SU-DHL-6 (cell line): ENCODE measurements at regions not wholly inside any gene's neighbourhood (a gene's known extent, or its start where the extent isn't known, plus 50 kb on each side); places are given as distances from the start of the nearest gene placed in this dataset.

ENCODE experiments used
- H2AFZ ChIP-seq: fragments of 200-600 bp; sonication (generic); 2 replicates; pipeline ENCODE4 v1.6.1; 2014; ENCODE audit warnings: low read depth, mild to moderate bottlenecking, moderate library complexity, mixed read lengths, antibody characterized with exemption, low read length; ENCODE audit not compliant: severe bottlenecking
- H3F3A ChIP-seq: fragments of 200-600 bp; shearing (Covaris generic); 2 replicates; pipeline ENCODE4 v1.6.0; 2016; ENCODE audit warnings: antibody characterized with exemption, mild to moderate bottlenecking; ENCODE audit not compliant: insufficient read depth
- H3K27ac ChIP-seq: fragments of 200-600 bp; sonication (generic); 2 replicates; pipeline ENCODE4 v1.5.1; 2016; ENCODE audit warnings: low read depth, mild to moderate bottlenecking, low read length, moderate library complexity, mixed read lengths
- H3K27me3 ChIP-seq: fragments of 200-600 bp; sonication (generic), shearing (Covaris generic); 2 replicates; pipeline ENCODE4 v1.6.0; 2014; ENCODE audit warnings: mild to moderate bottlenecking, low read length
- H3K36me3 ChIP-seq: fragments of 200-600 bp; sonication (generic); 2 replicates; pipeline ENCODE4 v1.6.1; 2014; ENCODE audit warnings: mild to moderate bottlenecking, low read length, mixed read lengths
- H3K4me2 ChIP-seq: fragments of 300-600, 200-600 bp; shearing (Covaris generic), sonication (generic); 2 replicates; pipeline ENCODE4 v1.6.0; 2014; ENCODE audit warnings: low read length, low read depth, mild to moderate bottlenecking; ENCODE audit not compliant: poor library complexity, severe bottlenecking
- H3K4me3 ChIP-seq: fragments of 200-600 bp; sonication (generic); 2 replicates; pipeline ENCODE4 v1.5.1; 2014; ENCODE audit warnings: antibody characterized with exemption, low read length, mild to moderate bottlenecking, mixed read lengths; ENCODE audit not compliant: insufficient read depth, poor library complexity, severe bottlenecking
- H3K79me2 ChIP-seq: fragments of 200-600 bp; sonication (generic); 2 replicates; pipeline ENCODE4 v1.6.1; 2014; ENCODE audit warnings: mild to moderate bottlenecking, low read length, moderate library complexity; ENCODE audit not compliant: insufficient read depth
- H3K9ac ChIP-seq: fragments of 200-600 bp; sonication (generic); 2 replicates; pipeline ENCODE4 v1.7.0; 2014; ENCODE audit warnings: mild to moderate bottlenecking, low read length
- H3K9me2 ChIP-seq: fragments of 200-600 bp; sonication (generic); replicated peaks from 2 replicates; pipeline ENCODE4 v1.6.1; 2014; ENCODE audit warnings: low read length; ENCODE audit not compliant: insufficient read depth
- H3K9me3 ChIP-seq: fragments of 200-600 bp; sonication (generic); 2 replicates; pipeline ENCODE4 v1.6.1; 2014; ENCODE audit warnings: low read length, mixed read lengths; ENCODE audit not compliant: insufficient read depth
- H4K20me1 ChIP-seq: fragments of 200-600 bp; sonication (generic); 2 replicates; pipeline ENCODE4 v1.6.1; 2014; ENCODE audit warnings: low read depth, mild to moderate bottlenecking, antibody characterized with exemption, low read length, moderate library complexity, mixed read lengths
- CTCF ChIP-seq: fragments of 200-600 bp; sonication (generic); IDR thresholded peaks from one replicate; pipeline ENCODE4 v1.5.1; 2017; ENCODE audit warnings: antibody characterized with exemption, mild to moderate bottlenecking, low read length, moderate library complexity; ENCODE audit not compliant: insufficient read depth, poor library complexity, severe bottlenecking
- EZH2phosphoT487 ChIP-seq: fragments of 200-600 bp; sonication (generic), shearing (Covaris generic); conservative IDR thresholded peaks from 2 replicates; pipeline ENCODE4 v1.6.1; 2018; ENCODE audit warnings: mild to moderate bottlenecking, antibody characterized with exemption, low read length, moderate library complexity, mixed read lengths

GRCh38 chr4:53775381-53775780 lies 184.1 kb upstream of the LNX1 start:
- no peaks in the 10 kb centered on the region for H4K20me1 ChIP-seq
- no peak for TF ChIP-seq CTCF
- TF ChIP-seq EZH2phosphoT487: no peak
- H3F3A ChIP-seq: no peaks in the 10 kb centered on the region
- H3K36me3 ChIP-seq: no peaks in the 10 kb centered on the region
- H3K27me3 ChIP-seq: no peaks in the 10 kb centered on the region
- H2AFZ ChIP-seq: no peak overlapping the region
- H3K4me2 ChIP-seq: no peak overlapping the region
- no peaks in the 10 kb centered on the region for H3K79me2 ChIP-seq
- no peak overlapping the region for H3K9ac ChIP-seq
- no peak overlapping the region for H3K4me3 ChIP-seq
- no peaks in the 10 kb centered on the region for H3K9me2 ChIP-seq
- no peaks in the 10 kb centered on the region for H3K9me3 ChIP-seq
- H3K27ac ChIP-seq: no peak overlapping the region

DNA sequence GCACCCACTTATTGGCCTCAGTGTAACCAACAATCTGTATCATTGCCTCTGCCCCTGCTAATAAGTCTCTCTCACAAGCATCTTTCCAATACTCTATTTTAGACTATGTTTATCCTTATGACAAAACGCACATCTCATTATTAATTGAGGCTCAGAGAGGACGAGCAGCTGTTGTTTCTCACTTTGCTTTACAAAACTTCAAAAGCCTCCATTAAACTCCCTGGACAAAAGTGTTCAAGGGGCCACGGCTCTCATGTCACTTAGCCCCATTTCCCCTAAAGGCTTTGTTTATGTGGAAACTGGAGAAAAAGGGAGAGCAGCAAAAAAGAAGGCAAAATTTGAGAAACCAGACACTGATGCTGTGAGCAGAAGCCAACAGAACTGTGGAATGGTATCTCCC lies 180.0 kb upstream of the LNX1 start:
- no peak for TF ChIP-seq EZH2phosphoT487
- TF ChIP-seq CTCF: no peak
- H3K4me3 ChIP-seq: no peak overlapping the region
- no peaks in the 10 kb centered on the region for H3K79me2 ChIP-seq
- no peaks in the 10 kb centered on the region for H3K36me3 ChIP-seq
- H3K9me3 ChIP-seq: no peaks in the 10 kb centered on the region
- H3K9ac ChIP-seq: no peak overlapping the region
- H3F3A ChIP-seq: no peaks in the 10 kb centered on the region
- H3K27me3 ChIP-seq: no peaks in the 10 kb centered on the region
- H4K20me1 ChIP-seq: no peaks in the 10 kb centered on the region
- no peak overlapping the region for H3K27ac ChIP-seq
- no peak overlapping the region for H2AFZ ChIP-seq
- no peaks in the 10 kb centered on the region for H3K9me2 ChIP-seq
- H3K4me2 ChIP-seq: no peak overlapping the region

DNA sequence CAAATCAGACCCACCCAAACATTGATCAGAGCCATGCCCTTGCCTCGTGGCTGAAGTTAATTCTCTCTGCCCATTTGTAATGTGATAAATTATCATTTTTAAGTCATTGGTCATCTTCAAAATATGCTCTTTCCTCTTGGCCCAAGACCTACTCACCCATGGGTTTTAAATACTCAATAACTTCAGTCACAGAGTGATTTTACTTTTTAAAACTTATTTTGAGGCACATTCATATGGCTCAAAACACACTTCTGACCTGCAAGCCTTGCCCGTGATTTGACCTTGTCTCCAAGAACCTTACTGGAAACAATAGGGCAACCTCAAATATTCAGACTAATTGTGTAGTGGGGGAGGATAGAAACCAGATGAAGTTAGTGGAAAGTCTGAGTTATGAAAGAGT lies 176.2 kb upstream of the LNX1 start:
- Histone ChIP-seq H2AFZ (no peak overlapping the region), H3K9me3 (no peaks in the 10 kb centered on the region), H3F3A (no peaks in the 10 kb centered on the region), H3K27ac (no peak overlapping the region), H4K20me1 (no peaks in the 10 kb centered on the region), H3K79me2 (no peaks in the 10 kb centered on the region), H3K9me2 (no peaks in the 10 kb centered on the region), H3K9ac (no peak overlapping the region), H3K4me3 (no peak overlapping the region), H3K36me3 (no peaks in the 10 kb centered on the region), H3K27me3 (no peaks in the 10 kb centered on the region), H3K4me2 (no peak overlapping the region)
- TF ChIP-seq CTCF (no peak), EZH2phosphoT487 (no peak)
